ENCODE measurements at regions not wholly inside any gene's neighbourhood (a gene's known extent, or its start where the extent isn't known, plus 50 kb on each side); places are given as distances from the start of the nearest gene placed in this dataset.

DNA sequence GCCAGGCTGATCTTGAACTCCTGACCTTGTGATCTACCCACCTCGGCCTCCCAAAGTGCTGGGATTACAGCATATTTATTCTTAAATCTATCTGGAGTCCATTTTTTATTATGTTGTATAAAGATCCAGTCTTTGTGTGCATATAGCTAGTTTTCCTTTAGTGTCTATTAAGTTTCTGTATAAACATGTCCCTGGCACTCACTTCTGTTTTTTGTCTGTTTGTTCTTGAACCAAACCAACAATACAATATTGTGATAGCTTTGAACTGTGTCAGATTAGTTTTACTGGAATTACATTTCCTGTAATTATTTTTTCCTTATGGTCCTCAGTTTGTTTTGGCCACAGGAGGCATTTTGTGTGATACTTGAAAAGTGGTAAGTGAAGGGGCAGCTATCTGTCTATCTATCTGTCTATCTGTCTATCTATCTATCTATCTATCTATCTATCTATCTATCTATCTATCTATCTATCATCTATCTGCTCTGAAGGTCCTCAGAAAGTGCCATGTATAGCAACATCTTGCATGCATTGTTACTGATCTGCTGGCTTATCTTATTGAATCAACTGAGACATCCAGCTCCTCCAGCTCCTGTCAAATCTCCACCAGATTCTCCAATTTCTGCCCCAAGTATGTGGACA lies 70.9 kb upstream of the ACVR1 start:
- TF ChIP-seq SIN3A (IDR thresholded peaks at IDR 0.05; ENCODE audit: borderline replicate concordance, insufficient read depth, low read length) (no peak), FOXP2 (optimal IDR thresholded peaks at IDR 0.05; ENCODE audit: borderline replicate concordance, extremely low read depth, extremely low read length, insufficient read depth) (no peak), TAF1 (IDR thresholded peaks at IDR 0.05; ENCODE audit: borderline replicate concordance, insufficient read depth, low read length) (no peak), REST (IDR thresholded peaks at IDR 0.05; ENCODE audit: insufficient read depth in 1 of 2, low read depth in 2 of 2, low read length in 2 of 2) (no peak), POLR2AphosphoS5 (IDR thresholded peaks at IDR 0.05; ENCODE audit: low read depth, low read length) (no peak)

DNA sequence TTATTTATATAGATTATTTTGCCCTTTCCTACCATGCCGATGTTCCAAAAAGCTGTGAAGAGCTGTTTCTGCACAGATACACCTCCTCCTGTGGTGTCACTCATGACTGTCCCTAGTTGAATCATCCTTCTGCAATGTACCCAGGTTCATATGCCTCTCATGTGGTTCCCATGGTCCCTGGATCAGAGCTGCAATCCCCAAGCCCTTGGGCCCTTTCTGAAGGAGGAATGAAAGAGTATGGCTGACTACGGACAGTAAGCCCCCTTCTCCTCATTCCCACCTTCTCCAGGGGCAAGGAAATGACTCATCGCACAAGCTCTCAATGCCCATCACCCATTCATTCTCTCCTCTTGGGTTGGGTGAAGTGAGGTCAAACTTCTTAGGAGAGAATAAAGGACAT lies 63.9 kb upstream of the ACVR1 start:
- TF ChIP-seq TAF1 (IDR thresholded peaks at IDR 0.05; ENCODE audit: borderline replicate concordance, insufficient read depth, low read length) (no peak), REST (IDR thresholded peaks at IDR 0.05; ENCODE audit: insufficient read depth in 1 of 2, low read depth in 2 of 2, low read length in 2 of 2) (no peak), SIN3A (IDR thresholded peaks at IDR 0.05; ENCODE audit: borderline replicate concordance, insufficient read depth, low read length) (no peak), FOXP2 (optimal IDR thresholded peaks at IDR 0.05; ENCODE audit: borderline replicate concordance, extremely low read depth, extremely low read length, insufficient read depth) (no peak), POLR2AphosphoS5 (IDR thresholded peaks at IDR 0.05; ENCODE audit: low read depth, low read length) (no peak)

- TF ChIP-seq SIN3A (IDR thresholded peaks at IDR 0.05; ENCODE audit: borderline replicate concordance, insufficient read depth, low read length) = no peak
- TF ChIP-seq REST (IDR thresholded peaks at IDR 0.05; ENCODE audit: insufficient read depth in 1 of 2, low read depth in 2 of 2, low read length in 2 of 2) = no peak
- no peak for TF ChIP-seq POLR2AphosphoS5 (IDR thresholded peaks at IDR 0.05; ENCODE audit: low read depth, low read length)
- TF ChIP-seq FOXP2 (optimal IDR thresholded peaks at IDR 0.05; ENCODE audit: borderline replicate concordance, extremely low read depth, extremely low read length, insufficient read depth) = no peak
- no peak for TF ChIP-seq TAF1 (IDR thresholded peaks at IDR 0.05; ENCODE audit: borderline replicate concordance, insufficient read depth, low read length)
Observed at GRCh38 chr2:157938556-157938955, 62.4 kb upstream of the ACVR1 start.

DNA sequence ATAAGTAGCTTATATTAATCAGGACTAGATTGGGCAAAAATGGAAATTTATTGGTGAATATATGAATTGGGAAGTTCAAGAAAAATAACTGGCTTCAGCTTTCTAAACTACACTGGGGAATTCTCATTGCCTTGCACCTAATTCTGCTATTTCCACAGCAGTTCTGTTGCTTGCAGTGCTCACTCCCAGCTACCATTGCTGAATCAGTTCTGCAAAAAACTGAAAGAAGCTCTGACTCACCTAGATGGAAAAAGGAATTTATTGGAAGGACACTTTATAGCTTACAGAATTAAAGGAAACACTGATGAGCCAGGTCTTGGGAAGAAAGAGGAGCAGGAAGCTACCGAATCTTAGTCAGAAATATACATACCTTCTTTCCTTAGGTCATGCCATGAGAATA lies 60.3 kb upstream of the ACVR1 start:
- no peak for TF ChIP-seq FOXP2 (optimal IDR thresholded peaks at IDR 0.05; ENCODE audit: borderline replicate concordance, extremely low read depth, extremely low read length, insufficient read depth)
- TF ChIP-seq POLR2AphosphoS5 (IDR thresholded peaks at IDR 0.05; ENCODE audit: low read depth, low read length) = no peak

DNA sequence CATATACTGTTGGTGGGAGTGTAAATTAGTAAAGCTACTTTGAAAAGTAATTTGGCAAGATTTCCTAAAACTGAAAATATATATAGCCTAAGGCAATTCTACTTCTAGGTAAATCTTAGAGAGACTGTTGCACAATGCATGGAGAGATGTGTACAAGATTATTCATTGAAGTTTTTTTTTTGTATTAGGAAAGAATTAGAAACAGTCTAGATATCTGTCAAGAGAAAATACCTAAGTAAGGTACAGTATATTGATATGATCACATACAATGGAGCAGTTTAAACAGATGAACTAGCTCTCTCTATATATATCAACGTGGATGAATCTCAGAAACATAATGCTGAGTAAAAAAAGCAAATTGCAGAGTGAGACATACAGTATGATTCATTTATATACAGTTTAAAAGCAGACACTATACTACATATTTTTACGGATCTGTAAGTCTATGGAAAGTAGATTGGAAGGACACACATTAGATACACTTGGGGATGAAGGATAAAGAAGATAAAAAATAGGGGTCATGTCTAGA lies 59.3 kb upstream of the ACVR1 start:
- TF ChIP-seq FOXP2 (optimal IDR thresholded peaks at IDR 0.05; ENCODE audit: borderline replicate concordance, extremely low read depth, extremely low read length, insufficient read depth) (no peak), TAF1 (IDR thresholded peaks at IDR 0.05; ENCODE audit: borderline replicate concordance, insufficient read depth, low read length) (no peak), POLR2AphosphoS5 (IDR thresholded peaks at IDR 0.05; ENCODE audit: low read depth, low read length) (no peak), SIN3A (IDR thresholded peaks at IDR 0.05; ENCODE audit: borderline replicate concordance, insufficient read depth, low read length) (no peak), REST (IDR thresholded peaks at IDR 0.05; ENCODE audit: insufficient read depth in 1 of 2, low read depth in 2 of 2, low read length in 2 of 2) (no peak)
